PFSK-1 (cell line): ENCODE measurements at regions not wholly inside any gene's neighbourhood (a gene's known extent, or its start where the extent isn't known, plus 50 kb on each side); places are given as distances from the start of the nearest gene placed in this dataset.

Source experiments
- FOXP2 ChIP-seq: optimal IDR thresholded peaks from 2 replicates; pipeline ENCODE3; 2011; ENCODE audit warnings: borderline replicate concordance, control low read depth, inconsistent platforms; ENCODE audit not compliant: insufficient read depth; ENCODE audit errors: extremely low read length, extremely low read depth
- POLR2AphosphoS5 ChIP-seq: IDR thresholded peaks from 2 replicates; pipeline ENCODE4 v1.6.1; 2012; ENCODE audit warnings: low read depth, mild to moderate bottlenecking, control low read depth, low read length, moderate library complexity
- SIN3A ChIP-seq: IDR thresholded peaks from 2 replicates; pipeline ENCODE4 v1.6.1; 2012; ENCODE audit warnings: mild to moderate bottlenecking, low read length, moderate library complexity, borderline replicate concordance; ENCODE audit not compliant: insufficient read depth
- TAF1 ChIP-seq: IDR thresholded peaks from 2 replicates; pipeline ENCODE4 v1.6.1; 2012; ENCODE audit warnings: low read length, control low read depth, borderline replicate concordance; ENCODE audit not compliant: insufficient read depth
- TF ChIP-seq, protein P1 (sequence below), 2 experiments: IDR thresholded peaks; 2 replicates each; pipeline versions ENCODE4 v1.6.1 to v1.8.0; 2011 to 2012; ENCODE audit warnings: low read depth in 2 of 2, low read length in 2 of 2, control low read depth in 1 of 2, inconsistent platforms in 1 of 2, mild to moderate bottlenecking in 1 of 2, moderate library complexity in 1 of 2; ENCODE audit not compliant: insufficient read depth in 1 of 2

DNA sequence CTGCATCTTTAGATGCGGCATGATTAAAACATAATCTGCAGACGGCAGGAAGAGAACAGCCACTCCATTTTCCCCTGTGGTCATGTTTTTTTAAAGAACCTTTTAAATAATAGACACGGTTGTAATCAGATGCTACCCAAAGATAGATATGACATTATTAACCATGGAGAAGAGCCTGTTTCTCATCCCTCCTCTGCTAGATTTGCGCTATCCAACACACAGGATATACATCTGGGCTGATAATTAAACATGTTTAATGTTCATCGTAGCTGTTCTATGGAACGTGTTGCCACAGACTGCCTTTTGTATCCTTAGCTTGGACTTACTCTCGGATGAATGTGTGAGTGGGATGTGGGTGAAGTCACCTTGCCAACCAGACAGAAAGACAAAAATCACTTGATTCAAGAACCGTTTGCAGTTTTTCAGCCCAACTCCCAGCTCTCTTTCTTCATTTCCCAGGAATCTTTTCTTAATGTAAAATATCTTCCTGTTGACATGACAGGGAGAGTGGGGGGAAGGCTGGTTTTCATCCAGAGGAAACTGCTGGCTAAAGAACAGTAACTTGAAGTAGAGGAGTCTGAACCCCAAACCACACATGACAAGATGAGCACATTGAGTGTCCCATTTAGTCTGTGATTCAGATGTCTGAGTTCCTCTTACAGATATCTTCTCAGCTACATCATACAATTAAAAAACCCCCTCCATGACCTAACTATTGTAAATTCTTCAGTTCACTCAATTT is 118.6 kb upstream of the PRICKLE2 start:
- TF ChIP-seq, protein P1, sequence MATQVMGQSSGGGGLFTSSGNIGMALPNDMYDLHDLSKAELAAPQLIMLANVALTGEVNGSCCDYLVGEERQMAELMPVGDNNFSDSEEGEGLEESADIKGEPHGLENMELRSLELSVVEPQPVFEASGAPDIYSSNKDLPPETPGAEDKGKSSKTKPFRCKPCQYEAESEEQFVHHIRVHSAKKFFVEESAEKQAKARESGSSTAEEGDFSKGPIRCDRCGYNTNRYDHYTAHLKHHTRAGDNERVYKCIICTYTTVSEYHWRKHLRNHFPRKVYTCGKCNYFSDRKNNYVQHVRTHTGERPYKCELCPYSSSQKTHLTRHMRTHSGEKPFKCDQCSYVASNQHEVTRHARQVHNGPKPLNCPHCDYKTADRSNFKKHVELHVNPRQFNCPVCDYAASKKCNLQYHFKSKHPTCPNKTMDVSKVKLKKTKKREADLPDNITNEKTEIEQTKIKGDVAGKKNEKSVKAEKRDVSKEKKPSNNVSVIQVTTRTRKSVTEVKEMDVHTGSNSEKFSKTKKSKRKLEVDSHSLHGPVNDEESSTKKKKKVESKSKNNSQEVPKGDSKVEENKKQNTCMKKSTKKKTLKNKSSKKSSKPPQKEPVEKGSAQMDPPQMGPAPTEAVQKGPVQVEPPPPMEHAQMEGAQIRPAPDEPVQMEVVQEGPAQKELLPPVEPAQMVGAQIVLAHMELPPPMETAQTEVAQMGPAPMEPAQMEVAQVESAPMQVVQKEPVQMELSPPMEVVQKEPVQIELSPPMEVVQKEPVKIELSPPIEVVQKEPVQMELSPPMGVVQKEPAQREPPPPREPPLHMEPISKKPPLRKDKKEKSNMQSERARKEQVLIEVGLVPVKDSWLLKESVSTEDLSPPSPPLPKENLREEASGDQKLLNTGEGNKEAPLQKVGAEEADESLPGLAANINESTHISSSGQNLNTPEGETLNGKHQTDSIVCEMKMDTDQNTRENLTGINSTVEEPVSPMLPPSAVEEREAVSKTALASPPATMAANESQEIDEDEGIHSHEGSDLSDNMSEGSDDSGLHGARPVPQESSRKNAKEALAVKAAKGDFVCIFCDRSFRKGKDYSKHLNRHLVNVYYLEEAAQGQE (IDR thresholded peaks at IDR 0.05; ENCODE audit: insufficient read depth in 1 of 2, low read depth in 2 of 2, low read length in 2 of 2): 0 out of 4 replicates have a peak, but pooled peaks of 1 of the 2 experiments have one; percentile 21
- TF ChIP-seq SIN3A (no peak), TAF1 (0 out of 2 replicates have a peak, but pooled peaks have one; percentile 26), FOXP2 (no peak), POLR2AphosphoS5 (no peak)

DNA sequence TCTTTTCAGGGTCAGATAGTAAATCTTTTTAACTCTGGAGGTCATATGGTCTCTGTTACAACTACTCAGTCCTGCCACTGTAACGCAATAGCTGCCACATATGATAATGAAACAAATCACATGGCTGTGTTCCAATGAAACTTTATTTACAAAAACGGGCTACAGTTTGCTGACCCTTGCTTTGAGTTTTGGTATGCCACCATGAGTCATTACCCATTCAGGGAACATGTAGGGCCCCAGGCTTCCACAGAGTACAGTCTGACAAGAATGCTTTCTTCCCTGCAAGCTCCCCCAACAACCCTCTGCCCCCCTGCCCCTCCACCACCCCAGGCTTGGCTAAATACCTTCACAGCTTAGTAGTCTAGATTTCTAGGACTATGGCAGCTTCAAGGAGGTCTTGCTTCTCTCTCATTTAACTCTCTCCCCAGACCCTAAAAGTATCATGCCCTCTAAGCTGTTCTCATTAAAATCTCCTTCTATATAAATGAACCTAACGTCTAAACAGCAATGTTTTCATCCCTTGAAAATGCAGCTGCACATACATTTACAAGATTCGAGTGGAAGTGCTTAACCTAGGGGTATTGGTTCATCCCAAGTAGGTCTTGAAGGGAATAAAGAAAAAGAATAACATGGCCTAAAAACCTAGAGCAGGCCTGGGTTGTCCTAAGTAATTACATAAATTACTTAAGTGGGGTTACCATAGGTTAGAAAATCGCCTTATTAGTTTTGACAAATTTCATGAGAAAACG is 117.8 kb upstream of the PRICKLE2 start:
- TF ChIP-seq, protein P1 (IDR thresholded peaks at IDR 0.05; ENCODE audit: insufficient read depth in 1 of 2, low read depth in 2 of 2, low read length in 2 of 2): no peak
- TF ChIP-seq TAF1 (no peak), FOXP2 (no peak)

DNA sequence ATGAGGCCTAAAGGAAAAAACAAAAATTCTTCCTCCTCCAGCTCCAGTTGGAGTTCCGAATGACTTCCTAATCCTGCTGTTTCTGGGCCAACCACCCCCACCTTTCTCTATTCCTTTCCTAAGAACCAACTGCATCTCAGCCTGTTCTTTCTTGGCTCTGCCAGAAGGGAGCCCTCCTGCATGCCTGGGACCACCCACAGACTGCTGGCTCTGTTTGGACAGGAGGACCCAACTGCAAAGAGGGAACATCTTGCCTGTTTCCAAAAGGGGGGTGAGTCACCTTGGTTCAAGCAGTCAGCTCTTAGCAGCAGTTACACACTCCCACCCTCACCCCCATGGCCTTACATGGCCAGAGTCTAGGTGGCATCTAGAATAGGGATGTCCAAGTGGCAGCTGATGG is 116.0 kb upstream of the PRICKLE2 start:
- TF ChIP-seq, protein P1 (IDR thresholded peaks at IDR 0.05; ENCODE audit: insufficient read depth in 1 of 2, low read depth in 2 of 2, low read length in 2 of 2): no peak
- TF ChIP-seq FOXP2 (no peak), TAF1 (no peak)

DNA sequence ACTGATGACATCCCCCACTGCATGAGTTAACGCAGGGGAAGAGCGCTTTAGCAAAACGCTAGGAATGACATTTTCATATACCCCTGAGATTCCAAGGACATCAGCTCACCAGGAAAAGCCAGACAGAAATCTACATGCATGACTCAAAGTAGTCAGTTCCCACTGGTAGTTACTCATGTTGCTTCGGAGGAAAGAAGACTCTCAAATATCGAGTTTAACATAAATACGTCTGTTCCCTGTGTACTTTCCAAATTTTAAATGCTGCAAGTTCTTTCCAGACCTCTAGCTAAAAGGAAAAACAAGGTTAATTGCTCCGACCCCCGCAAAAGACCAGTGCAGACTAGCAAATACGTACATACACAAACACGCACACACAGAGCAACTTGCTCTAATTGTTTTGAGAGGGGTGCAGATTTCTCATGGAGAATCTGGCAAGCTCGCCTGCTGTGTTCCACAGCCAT is 115.4 kb upstream of the PRICKLE2 start:
- no peak for TF ChIP-seq TAF1
- TF ChIP-seq, protein P1 (IDR thresholded peaks at IDR 0.05; ENCODE audit: insufficient read depth in 1 of 2, low read depth in 2 of 2, low read length in 2 of 2): no peak
- TF ChIP-seq SIN3A: no peak
- no peak for TF ChIP-seq FOXP2
